Central memory CD8-positive, alpha-beta T cell (primary cell): ENCODE measurements at regions not wholly inside any gene's neighbourhood (a gene's known extent, or its start where the extent isn't known, plus 50 kb on each side); places are given as distances from the start of the nearest gene placed in this dataset.

Experiments
- ATAC-seq: fragments of 150-1000 bp; cut with Tn5 transposase; replicated peaks from 2 replicates; pipeline ENCODE4 v1.10.0; 2022; ENCODE audit warnings: mild to moderate bottlenecking, moderate FRiP score, moderate number of reproducible peaks; ENCODE audit not compliant: poor library complexity, severe bottlenecking; ENCODE audit errors: extremely low read depth
- DNase-seq, 2 donors: peaks; one replicate each; pipeline ENCODE4 v3.0.0; 2021; ENCODE audit warnings: low spot score in 2 of 2
- H3K27ac Mint-ChIP-seq: one replicate; pipeline ENCODE4 v1.8.0; 2022; ENCODE audit warnings: low read depth, mild to moderate bottlenecking, moderate library complexity, mixed read lengths
- H3K27me3 Mint-ChIP-seq: one replicate; pipeline ENCODE4 v1.8.0; 2022; ENCODE audit warnings: mixed read lengths
- H3K36me3 Mint-ChIP-seq: one replicate; pipeline ENCODE4 v1.8.0; 2022; ENCODE audit warnings: mild to moderate bottlenecking, moderate library complexity, mixed read lengths; ENCODE audit not compliant: insufficient read depth
- H3K4me1 Mint-ChIP-seq: one replicate; pipeline ENCODE4 v1.8.0; 2022; ENCODE audit warnings: mixed read lengths
- H3K4me3 Mint-ChIP-seq: one replicate; pipeline ENCODE4 v1.8.0; 2022; ENCODE audit warnings: mild to moderate bottlenecking, moderate library complexity, mixed read lengths
- H3K9me3 Mint-ChIP-seq: one replicate; pipeline ENCODE4 v1.8.0; 2022; ENCODE audit warnings: mixed read lengths

DNA sequence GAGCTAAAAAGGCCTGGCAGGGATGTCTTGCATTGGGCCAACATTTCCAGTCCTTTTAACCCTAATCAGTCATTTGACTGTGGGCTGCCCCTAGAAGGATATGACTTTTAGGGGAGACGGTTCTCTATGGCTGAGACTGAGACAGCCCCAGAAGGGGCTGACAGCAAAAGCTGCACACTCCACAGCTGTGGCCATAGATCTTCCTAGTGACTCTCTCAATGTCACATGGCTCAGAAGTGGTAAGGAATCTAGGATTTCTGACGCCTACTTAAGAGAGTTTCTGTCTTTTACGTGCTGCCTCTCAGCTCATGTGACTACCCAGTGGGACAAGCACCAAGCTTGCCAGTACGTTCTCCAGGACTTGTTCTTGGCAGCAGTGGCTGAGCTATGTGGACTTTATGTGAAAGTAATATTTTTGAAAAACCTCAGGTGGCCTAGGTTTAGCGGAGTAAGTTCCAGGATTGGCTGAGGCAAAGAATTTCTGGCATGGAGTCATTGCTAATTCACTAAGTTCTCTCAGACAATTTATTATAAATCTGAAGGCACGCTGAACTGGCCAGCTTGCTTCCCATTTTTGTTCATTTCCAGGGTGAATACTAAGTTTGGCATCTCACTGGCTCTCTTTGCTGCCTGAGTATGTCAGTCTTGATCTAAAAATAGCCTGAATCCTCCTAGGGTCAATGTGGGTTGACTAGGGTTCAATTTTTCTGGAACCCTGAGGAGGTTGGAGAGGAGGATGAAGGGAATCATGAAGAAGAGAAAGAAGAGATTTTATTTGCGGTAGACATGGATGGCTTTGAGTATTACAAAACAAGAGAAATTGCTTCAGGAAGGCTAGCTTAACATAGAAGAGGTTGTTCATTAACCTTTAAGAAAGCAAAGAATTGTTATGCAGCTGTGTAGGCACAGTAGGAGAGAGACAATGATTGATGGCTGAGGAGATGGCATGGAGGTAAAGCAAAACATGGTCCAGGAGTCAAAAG is 271.8 kb downstream of the AEBP2 start:
- no peaks in the 10 kb centered on the region for H3K36me3 Mint-ChIP-seq
- DNase-seq (no peak), ATAC-seq (no peak)
- no peak overlapping the region for H3K27ac Mint-ChIP-seq
- no peaks in the 10 kb centered on the region for H3K27me3 Mint-ChIP-seq
- H3K9me3 Mint-ChIP-seq = no peaks in the 10 kb centered on the region
- H3K4me3 Mint-ChIP-seq = no peak overlapping the region
- no peaks in the 10 kb centered on the region for H3K4me1 Mint-ChIP-seq

DNA sequence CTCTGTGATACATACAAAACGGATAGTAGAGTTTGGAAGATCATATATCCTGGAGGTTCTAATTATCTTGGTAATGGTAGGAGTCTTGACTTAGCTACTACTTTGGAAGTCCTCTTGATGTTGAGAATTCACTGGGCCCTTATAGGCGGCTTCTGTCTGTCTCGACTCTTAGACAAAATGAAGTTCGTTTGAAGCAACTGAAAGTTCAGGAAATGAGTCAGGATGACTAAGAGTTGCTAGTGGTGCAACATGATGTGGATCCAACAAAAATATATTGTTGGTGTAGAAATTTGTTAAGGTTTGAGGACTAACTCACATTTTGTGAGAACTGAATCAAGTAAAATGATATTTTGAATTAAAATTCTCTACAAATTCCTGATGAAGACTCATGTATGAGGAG is 272.7 kb downstream of the AEBP2 start:
- Mint-ChIP-seq H3K9me3 (no peaks in the 10 kb centered on the region), H3K27ac (no peak overlapping the region), H3K36me3 (no peaks in the 10 kb centered on the region), H3K4me1 (no peaks in the 10 kb centered on the region), H3K4me3 (no peak overlapping the region), H3K27me3 (no peaks in the 10 kb centered on the region)
- ATAC-seq (no peak), DNase-seq (no peak)

DNA sequence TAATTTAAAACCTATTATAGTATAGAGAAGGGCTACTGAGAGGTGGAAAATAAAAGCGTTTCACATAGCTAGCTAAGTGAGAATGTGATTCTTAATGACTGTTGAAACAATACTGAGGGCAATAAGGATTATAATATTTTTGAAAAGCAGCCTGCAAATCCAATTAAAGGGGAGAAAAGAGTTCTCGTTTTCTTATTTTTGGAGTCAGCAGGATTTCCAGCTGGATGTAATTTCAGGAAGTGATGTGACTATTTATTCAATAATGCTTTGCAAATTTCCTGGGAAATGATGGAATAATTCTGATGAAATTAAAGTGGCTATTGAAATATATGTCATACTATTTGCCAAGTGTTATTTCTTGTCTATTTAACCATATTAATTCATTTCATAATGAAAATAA is 279.1 kb downstream of the AEBP2 start:
- no peaks in the 10 kb centered on the region for H3K36me3 Mint-ChIP-seq
- H3K4me1 Mint-ChIP-seq = no peaks in the 10 kb centered on the region
- DNase-seq (no peak), ATAC-seq (no peak)
- no peak overlapping the region for H3K27ac Mint-ChIP-seq
- no peak overlapping the region for H3K4me3 Mint-ChIP-seq
- H3K27me3 Mint-ChIP-seq = peaks cover 28% of the 10 kb centered on the region
- no peaks in the 10 kb centered on the region for H3K9me3 Mint-ChIP-seq

DNA sequence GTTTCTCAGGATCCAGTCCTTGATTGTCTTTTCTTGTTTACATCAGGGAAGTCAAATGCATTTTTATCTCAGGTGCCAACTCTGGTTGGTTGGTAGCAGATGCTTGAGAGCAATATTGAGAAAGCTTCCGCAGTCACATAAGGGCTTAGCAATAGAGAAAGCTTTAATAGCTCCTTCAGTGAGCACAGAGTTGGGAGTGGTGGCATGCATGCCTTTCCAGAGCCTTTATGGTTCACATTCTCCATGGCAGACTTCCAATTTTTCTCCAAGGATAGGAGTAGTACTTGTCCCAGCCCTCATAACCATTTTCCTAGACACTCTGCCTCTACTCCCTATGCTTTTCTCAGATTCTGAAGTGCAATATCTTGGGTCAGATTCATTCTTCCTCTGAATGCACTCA is 280.4 kb downstream of the AEBP2 start:
- no peak overlapping the region for H3K4me3 Mint-ChIP-seq
- H3K36me3 Mint-ChIP-seq = no peaks in the 10 kb centered on the region
- H3K27me3 Mint-ChIP-seq = peaks cover 28% of the 10 kb centered on the region
- no peaks in the 10 kb centered on the region for H3K4me1 Mint-ChIP-seq
- ATAC-seq (no peak), DNase-seq (no peak)
- no peaks in the 10 kb centered on the region for H3K9me3 Mint-ChIP-seq
- H3K27ac Mint-ChIP-seq = no peak overlapping the region

DNA sequence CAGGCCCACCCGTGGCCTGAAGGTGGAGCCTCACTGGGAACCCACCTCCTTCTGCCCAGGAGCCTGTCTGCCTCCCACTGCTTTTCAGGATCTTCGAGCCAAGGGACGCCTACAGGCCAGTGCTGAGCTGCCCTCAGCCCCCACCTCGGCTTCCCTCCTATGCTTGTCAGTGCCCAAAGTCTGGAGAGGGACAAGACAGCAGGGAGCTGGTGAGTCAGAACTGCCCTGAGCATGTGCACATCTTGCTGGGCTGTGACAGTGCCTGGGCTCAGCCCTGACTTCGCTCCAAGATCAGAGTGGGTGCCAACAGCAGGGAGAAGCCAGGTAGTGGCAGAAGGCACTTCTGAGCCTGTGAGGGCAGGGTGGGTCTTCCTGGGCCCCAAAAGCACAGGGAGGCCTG is 286.8 kb downstream of the AEBP2 start:
- no peak overlapping the region for H3K27ac Mint-ChIP-seq
- ATAC-seq = no peak

DNA sequence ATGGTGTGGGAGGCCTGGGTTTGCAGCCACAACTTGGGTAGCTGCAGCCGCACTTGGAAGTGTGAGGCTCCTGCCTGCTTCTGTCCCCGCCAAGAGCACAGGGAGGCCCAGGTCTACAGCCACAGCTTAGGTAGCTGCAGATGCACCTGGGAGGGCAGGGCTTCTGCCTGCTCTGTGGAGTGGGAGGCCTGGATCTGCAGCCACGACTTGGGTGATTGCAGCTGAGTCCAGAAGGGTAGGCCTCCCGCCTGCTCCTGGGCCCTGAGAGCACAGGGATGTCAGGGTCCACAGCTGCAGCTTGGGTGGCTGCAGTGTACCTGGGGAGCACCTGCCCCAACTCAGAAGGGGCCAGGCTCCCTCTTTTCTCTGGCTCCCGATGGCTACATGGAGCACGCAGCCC is 287.3 kb downstream of the AEBP2 start:
- H3K4me3 Mint-ChIP-seq = no peak overlapping the region
- H3K27me3 Mint-ChIP-seq = no peaks in the 10 kb centered on the region
- ATAC-seq = no peak
- DNase-seq = no peak
- no peaks in the 10 kb centered on the region for H3K36me3 Mint-ChIP-seq
- H3K27ac Mint-ChIP-seq = no peak overlapping the region
- H3K4me1 Mint-ChIP-seq = no peaks in the 10 kb centered on the region
- no peaks in the 10 kb centered on the region for H3K9me3 Mint-ChIP-seq

More for the DNA sequence above, 286.8 kb downstream of the AEBP2 start:
- no peak overlapping the region for H3K4me3 Mint-ChIP-seq
- H3K36me3 Mint-ChIP-seq = no peaks in the 10 kb centered on the region
- H3K4me1 Mint-ChIP-seq = no peaks in the 10 kb centered on the region
- H3K9me3 Mint-ChIP-seq = no peaks in the 10 kb centered on the region
- DNase-seq = no peak
- H3K27me3 Mint-ChIP-seq = peaks cover 2% of the 10 kb centered on the region

DNA sequence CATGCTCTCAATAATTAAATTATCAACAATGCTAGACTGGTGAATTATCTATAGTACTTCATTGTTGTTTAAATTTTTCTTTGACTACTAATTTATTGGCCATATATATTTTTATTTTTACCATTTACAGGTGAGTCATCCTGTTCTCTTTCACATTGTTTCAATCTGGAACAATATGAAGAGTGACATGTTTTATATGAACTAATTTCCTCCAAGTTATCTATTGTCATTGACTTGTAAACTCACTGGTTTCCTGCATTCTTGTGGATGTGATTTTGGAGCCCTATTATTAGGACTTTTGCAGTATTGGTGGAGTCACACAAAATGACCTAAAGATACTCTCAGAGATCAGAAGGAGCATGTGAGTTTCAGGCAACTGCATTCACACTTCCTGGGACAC is 297.7 kb downstream of the AEBP2 start:
- Mint-ChIP-seq H3K4me3 (no peak overlapping the region), H3K9me3 (no peaks in the 10 kb centered on the region), H3K27me3 (no peaks in the 10 kb centered on the region), H3K36me3 (no peaks in the 10 kb centered on the region), H3K27ac (no peak overlapping the region), H3K4me1 (no peaks in the 10 kb centered on the region)
- no peak for ATAC-seq
- DNase-seq = no peak

DNA sequence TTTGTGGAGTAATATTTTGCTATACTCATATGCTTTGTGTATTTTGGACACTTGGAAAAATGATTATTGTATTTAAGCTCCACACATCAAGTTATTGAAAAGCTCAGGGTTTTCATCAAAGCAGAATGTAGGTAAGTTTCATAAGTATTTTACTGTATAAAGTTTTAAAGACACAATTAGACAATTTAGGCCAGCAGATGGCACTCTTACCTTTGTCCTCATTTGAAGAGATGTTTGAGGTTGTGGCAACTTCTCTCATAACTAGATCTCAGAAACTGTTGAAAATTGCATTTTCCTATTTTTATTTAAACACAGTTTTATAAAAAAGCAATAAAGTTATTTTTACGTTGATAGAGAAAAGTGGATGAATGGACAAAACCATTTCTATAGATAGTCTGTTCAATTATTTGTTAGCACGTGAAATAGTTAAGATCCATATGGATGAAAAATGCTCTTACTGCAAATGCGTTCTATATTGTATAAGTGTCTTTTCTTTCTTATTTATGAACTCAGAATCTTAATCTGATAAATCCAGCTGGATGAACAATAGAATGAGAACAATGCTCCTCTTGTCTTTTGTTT is 300.0 kb downstream of the AEBP2 start:
- H3K27me3 Mint-ChIP-seq = peaks cover 8% of the 10 kb centered on the region
- DNase-seq (no peak), ATAC-seq (no peak)
- no peaks in the 10 kb centered on the region for H3K4me1 Mint-ChIP-seq
- no peaks in the 10 kb centered on the region for H3K36me3 Mint-ChIP-seq
- H3K9me3 Mint-ChIP-seq = no peaks in the 10 kb centered on the region
- H3K27ac Mint-ChIP-seq = no peak overlapping the region
- H3K4me3 Mint-ChIP-seq = no peak overlapping the region

DNA sequence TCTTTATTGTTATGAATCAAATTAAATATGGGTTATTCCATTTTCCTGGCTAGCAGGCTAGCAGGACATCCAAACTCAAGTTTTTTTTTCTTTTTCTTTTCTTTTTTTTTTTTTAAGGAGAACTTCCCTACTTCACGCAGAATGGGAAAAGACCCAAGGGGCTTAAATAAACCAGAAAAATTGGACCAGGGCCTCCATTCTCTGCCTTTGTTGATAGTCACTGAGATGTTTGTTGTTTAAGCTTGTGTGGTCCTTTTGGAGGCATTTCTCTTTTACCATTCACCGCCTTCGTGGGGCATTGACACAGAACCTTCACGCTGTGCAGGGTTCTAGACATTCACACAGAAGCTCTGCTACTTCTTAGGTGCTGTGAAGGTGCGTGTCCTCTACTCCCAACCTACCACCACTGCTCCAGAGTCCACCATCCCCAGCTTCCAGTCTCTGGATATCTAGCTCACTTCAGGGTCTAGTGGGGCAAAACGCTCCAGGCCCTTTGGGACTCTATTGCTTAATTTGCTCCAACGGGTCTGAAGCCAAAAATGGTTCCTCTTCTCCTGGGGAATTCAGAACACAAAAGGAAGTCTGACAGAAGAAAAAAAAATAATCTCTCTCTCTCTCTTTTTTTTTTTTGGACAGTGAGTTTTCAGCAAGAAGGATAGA is 301.3 kb downstream of the AEBP2 start:
- Mint-ChIP-seq H3K9me3 (no peaks in the 10 kb centered on the region), H3K27ac (no peak overlapping the region), H3K4me3 (no peak overlapping the region), H3K4me1 (no peaks in the 10 kb centered on the region), H3K36me3 (peaks cover 1% of the 10 kb centered on the region), H3K27me3 (peaks cover 12% of the 10 kb centered on the region)
- ATAC-seq (no peak), DNase-seq (no peak)

DNA sequence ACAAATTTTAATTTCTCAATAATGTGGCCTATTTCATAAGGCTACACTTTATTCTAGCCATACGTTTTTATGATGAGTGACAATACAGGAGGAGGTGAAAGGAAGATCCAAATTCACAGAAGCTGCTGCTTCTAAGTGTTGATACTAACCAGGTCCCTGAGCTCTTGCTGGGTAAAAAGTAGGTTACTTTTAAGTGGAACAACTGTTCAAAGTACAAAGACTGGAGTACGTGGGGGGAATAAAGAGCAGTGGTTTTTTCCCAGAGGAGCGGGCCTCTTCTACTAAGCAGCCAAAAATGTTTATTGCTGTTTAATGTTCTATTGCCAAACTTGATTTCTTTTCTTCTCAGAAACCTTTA is 301.8 kb downstream of the AEBP2 start:
- no peak for ATAC-seq
- no peak overlapping the region for H3K27ac Mint-ChIP-seq
- no peak for DNase-seq

DNA sequence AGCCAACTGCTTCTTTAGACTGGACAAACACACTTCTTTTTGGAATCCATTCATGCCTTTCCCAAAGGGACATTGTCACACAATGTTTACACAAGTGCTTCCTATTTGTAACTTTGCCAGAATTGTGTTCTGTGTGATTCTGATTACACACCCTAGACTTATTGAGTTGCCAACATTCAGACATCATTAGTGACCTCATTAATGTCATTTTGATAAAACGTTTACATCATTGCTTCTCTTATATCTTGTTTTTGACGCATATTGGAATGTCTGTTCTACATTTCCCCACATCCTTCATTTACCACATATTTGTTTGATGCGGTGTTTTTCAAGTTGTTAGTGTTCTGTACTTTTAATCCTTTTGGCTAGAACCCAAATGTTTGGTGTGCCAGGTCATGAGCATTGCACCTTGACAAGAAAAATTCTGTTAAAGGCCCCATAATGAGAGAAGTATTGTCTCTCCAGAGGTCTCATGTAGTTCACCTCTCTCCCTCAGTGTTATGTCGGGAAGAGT is 305.5 kb downstream of the AEBP2 start:
- Mint-ChIP-seq H3K27ac (no peak overlapping the region), H3K4me1 (no peaks in the 10 kb centered on the region), H3K27me3 (peaks cover 36% of the 10 kb centered on the region), H3K36me3 (peaks cover 1% of the 10 kb centered on the region), H3K9me3 (no peaks in the 10 kb centered on the region), H3K4me3 (no peak overlapping the region)
- ATAC-seq (peak; percentile 19), DNase-seq (no peak)

More for the DNA sequence above, 301.8 kb downstream of the AEBP2 start:
- Mint-ChIP-seq H3K4me1 (no peaks in the 10 kb centered on the region), H3K36me3 (peaks cover 1% of the 10 kb centered on the region), H3K4me3 (no peak overlapping the region), H3K9me3 (no peaks in the 10 kb centered on the region), H3K27me3 (peaks cover 12% of the 10 kb centered on the region)

DNA sequence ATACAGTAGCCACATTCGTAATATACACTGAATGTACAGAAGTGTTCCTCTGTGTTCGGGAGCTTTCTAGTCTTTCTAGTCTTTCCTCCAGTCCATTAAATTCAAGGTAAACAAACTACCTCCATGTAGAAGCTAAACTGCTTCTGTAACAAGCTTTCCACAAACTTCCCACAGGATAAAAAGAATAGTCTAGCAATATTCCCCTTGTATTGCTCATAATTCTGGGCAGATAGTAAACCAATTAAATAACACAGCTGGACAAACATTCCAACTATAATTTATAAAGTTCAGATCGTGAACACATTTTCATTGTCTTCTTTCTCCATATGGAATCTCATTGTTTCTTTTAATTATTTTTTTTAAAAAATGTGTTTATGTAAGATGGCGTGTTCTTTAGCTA is 307.2 kb downstream of the AEBP2 start:
- DNase-seq (no peak), ATAC-seq (no peak)
- no peak overlapping the region for H3K27ac Mint-ChIP-seq
- no peaks in the 10 kb centered on the region for H3K9me3 Mint-ChIP-seq
- H3K4me3 Mint-ChIP-seq = no peak overlapping the region
- peaks cover 1% of the 10 kb centered on the region for H3K36me3 Mint-ChIP-seq
- H3K4me1 Mint-ChIP-seq = no peaks in the 10 kb centered on the region
- H3K27me3 Mint-ChIP-seq = peaks cover 36% of the 10 kb centered on the region
